ENCODE measurements at regions not wholly inside any gene's neighbourhood (a gene's known extent, or its start where the extent isn't known, plus 50 kb on each side); places are given as distances from the start of the nearest gene placed in this dataset.
"Not testable (repeated sequence)": the region's sequence is repeated elsewhere in the genome, so short reads cannot be mapped to it uniquely, and the experiment has no call there.

DNA sequence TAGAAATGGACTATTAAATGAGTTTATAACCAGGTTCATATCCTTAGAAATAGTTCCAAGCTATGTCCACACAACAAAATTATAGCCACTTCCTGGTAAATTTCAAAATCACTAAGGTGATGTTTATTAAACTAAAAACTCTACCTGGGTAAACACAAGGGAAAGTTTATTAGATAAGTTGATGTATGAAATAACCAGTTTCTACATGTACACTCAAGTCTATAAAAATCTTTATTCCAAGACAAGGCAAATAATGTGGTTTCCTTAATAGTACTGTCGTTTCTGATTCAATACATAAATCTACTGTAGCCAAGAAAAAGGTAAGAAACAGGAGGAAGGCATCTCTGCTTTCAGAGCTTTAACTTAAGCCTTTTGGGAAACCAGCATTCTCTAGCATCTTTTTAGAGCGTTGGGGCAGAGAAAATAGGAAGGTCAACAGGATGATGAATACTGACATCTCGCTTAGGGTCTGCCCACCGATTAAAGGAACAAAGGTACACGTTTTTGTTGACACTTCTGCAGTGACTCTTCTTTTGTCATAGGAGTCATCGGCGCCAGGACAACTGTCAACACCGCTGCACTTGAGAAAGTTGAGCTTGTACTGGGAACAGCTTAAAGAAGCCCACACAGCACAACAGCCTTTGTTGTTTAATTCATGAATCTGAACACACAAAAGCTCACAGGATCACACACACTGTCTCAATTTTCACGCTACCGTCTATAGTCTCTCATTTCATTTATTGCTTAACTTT, 513.6 kb downstream of the SLCO4C1 start:
- WGBS, 2 donors = 70 to 72% methylated on average over 10 of the region's 10 CpGs
- Histone ChIP-seq H3K36me3 (no peaks in the 10 kb centered on the region), H3K4me3 (no peak overlapping the region), H3K27me3 (no peaks in the 10 kb centered on the region), H3K4me1 (no peaks in the 10 kb centered on the region), H3K27ac (no peak overlapping the region), H3K9me3 (peaks cover 0 to 5% (median 0%) of the 10 kb centered on the region in 4 donors)
- no peak for DNase-seq (ENCODE audit: low spot score in 2 of 2)
- TF ChIP-seq, protein P1, sequence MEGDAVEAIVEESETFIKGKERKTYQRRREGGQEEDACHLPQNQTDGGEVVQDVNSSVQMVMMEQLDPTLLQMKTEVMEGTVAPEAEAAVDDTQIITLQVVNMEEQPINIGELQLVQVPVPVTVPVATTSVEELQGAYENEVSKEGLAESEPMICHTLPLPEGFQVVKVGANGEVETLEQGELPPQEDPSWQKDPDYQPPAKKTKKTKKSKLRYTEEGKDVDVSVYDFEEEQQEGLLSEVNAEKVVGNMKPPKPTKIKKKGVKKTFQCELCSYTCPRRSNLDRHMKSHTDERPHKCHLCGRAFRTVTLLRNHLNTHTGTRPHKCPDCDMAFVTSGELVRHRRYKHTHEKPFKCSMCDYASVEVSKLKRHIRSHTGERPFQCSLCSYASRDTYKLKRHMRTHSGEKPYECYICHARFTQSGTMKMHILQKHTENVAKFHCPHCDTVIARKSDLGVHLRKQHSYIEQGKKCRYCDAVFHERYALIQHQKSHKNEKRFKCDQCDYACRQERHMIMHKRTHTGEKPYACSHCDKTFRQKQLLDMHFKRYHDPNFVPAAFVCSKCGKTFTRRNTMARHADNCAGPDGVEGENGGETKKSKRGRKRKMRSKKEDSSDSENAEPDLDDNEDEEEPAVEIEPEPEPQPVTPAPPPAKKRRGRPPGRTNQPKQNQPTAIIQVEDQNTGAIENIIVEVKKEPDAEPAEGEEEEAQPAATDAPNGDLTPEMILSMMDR (IDR thresholded peaks at IDR 0.05) = no peak
- no peak for TF ChIP-seq EP300 (IDR thresholded peaks at IDR 0.05)
- no peak for TF ChIP-seq POLR2A (IDR thresholded peaks at IDR 0.05)

DNA sequence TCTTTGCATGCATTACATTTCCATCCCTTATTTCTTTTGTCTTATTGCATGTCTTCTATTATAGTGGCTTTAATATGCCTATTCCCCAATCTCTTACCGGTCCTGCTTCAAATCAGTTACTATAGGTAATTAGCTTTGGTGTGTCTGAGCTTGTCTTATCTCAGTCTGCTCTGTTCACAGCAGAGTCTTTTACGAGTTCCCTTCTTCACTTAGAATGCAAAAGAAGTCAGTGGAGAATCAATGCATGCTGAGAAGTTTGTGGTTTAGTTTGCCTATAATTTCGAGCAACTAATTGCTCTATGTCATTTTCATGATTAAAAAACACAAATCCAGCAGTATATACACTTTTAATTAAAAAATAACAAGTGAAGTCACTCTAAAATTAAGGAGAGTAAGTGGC, 545.0 kb downstream of the SLCO4C1 start:
- H3K27me3 ChIP-seq = no peaks in the 10 kb centered on the region

DNA sequence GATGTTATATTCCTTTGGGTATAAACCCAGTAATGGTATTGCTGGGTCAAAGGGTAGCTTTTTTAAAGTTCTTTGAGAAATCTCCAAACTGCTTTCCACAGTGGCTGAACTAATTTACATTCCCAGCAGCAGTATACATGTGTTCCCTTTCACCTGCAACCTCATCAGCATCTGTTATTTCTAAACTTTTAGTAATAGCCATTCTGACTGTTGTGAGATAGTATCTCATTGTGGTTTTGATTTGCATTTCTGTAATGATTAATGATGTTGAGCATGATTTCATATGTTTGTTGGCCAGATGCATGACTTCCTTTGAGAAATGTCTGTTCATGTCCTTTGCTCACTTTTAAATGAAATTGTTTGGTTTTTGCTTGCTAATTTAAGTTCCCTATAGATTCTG, 553.1 kb downstream of the SLCO4C1 start:
- not testable (repeated sequence) for H3K4me1 ChIP-seq; H3K27ac ChIP-seq; H3K4me3 ChIP-seq; DNase-seq (ENCODE audit: low spot score in 2 of 2); H3K36me3 ChIP-seq; H3K27me3 ChIP-seq
- peaks cover 0 to 16% (median 1%) of the 10 kb centered on the region in 4 donors for H3K9me3 ChIP-seq

More for the DNA sequence above, 545.0 kb downstream of the SLCO4C1 start:
- DNase-seq (ENCODE audit: low spot score in 2 of 2) = no peak
- TF ChIP-seq EP300 (IDR thresholded peaks at IDR 0.05) (no peak), POLR2A (IDR thresholded peaks at IDR 0.05) (no peak)
- TF ChIP-seq, protein P1 (IDR thresholded peaks at IDR 0.05) = no peak
- no peaks in the 10 kb centered on the region for H3K9me3 ChIP-seq
- H3K36me3 ChIP-seq = no peaks in the 10 kb centered on the region
- H3K4me3 ChIP-seq = no peak overlapping the region
- no peak overlapping the region for H3K27ac ChIP-seq
- no peaks in the 10 kb centered on the region for H3K4me1 ChIP-seq
- 46 to 49% methylated on average over 3 of the region's 3 CpGs for WGBS, 2 donors

DNA sequence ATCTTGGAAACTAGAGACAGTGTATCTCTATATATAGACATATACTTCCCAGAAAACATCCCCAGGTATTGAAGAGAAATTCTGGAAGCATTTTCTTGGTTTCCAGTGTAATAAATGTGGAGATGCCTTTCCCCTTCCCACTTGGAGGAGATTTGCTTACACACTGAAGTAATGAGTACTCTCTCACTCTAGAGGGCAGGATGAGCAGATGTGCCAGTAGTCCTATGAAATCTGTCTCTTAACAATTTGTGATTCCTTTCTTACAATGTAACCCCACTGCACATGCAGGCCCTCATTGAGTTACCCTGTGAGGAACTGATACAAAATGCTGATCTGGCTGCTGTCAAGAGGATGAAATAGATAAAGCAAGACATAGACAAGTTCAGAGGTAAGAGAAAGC, 567.2 kb downstream of the SLCO4C1 start:
- Histone ChIP-seq H3K4me3 (no peak overlapping the region), H3K27ac (no peak overlapping the region)

DNA sequence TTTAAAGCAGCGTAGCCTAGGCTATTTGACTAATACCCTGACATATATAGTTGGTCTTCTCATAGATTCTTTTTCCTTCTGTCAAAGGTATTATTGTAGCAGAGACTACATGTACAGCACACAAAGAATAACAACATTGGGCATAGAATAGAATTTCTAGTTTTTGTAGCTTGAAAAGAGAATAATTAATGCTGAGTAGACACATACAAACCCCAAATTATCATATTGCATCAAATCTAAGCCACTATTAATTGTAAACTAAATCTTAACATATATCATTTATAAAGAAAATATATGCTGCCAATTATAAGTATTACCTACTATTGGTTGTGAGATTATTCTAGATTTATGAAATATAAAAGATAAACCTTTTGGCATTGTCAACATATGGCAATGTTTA, 574.5 kb downstream of the SLCO4C1 start:
- Histone ChIP-seq H3K4me3 (no peak overlapping the region), H3K27ac (no peak overlapping the region), H3K27me3 (no peaks in the 10 kb centered on the region), H3K9me3 (no peaks in the 10 kb centered on the region), H3K4me1 (no peaks in the 10 kb centered on the region), H3K36me3 (no peaks in the 10 kb centered on the region)
- WGBS, 2 donors = 33 to 81% methylated on average over 1 of the region's 1 CpG
- TF ChIP-seq, protein P1 (IDR thresholded peaks at IDR 0.05) = no peak
- TF ChIP-seq POLR2A (IDR thresholded peaks at IDR 0.05) (no peak), EP300 (IDR thresholded peaks at IDR 0.05) (no peak)
- DNase-seq (ENCODE audit: low spot score in 2 of 2) = no peak

More for the DNA sequence above, 567.2 kb downstream of the SLCO4C1 start:
- no peak for TF ChIP-seq EP300 (IDR thresholded peaks at IDR 0.05)
- no peaks in the 10 kb centered on the region for H3K4me1 ChIP-seq
- no peaks in the 10 kb centered on the region for H3K27me3 ChIP-seq
- no peaks in the 10 kb centered on the region for H3K36me3 ChIP-seq
- H3K9me3 ChIP-seq = no peaks in the 10 kb centered on the region
- no peak for DNase-seq (ENCODE audit: low spot score in 2 of 2)

DNA sequence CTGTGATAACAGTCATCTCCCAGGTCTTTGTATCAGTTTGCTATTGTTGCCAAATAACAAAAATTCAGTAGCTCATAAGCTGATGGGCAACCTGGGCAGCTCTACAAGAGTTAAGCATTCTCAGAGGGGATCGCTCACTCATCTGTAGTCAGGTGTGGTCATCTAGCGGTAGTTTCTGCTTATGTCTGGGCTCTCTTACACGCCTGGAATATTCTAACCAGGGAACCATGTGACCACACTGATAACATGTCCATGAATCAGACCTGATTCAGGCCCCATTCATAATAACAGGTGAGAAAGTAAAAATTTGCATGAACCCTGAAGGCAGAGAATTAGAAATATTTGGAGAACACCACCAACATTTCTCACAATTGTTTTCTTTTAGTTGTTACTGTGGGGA, 576.1 kb downstream of the SLCO4C1 start:
- no peaks in the 10 kb centered on the region for H3K9me3 ChIP-seq
- WGBS, 2 donors = 94% methylated on average over 3 of the region's 3 CpGs
- no peaks in the 10 kb centered on the region for H3K4me1 ChIP-seq
- DNase-seq (ENCODE audit: low spot score in 2 of 2) = no peak
- H3K27me3 ChIP-seq = no peaks in the 10 kb centered on the region
- no peak overlapping the region for H3K27ac ChIP-seq
- H3K36me3 ChIP-seq = no peaks in the 10 kb centered on the region
- no peak for TF ChIP-seq POLR2A (IDR thresholded peaks at IDR 0.05)
- no peak for TF ChIP-seq EP300 (IDR thresholded peaks at IDR 0.05)
- TF ChIP-seq, protein P1 (IDR thresholded peaks at IDR 0.05) = no peak
- no peak overlapping the region for H3K4me3 ChIP-seq
